ENCODE measurements at regions not wholly inside any gene's neighbourhood (a gene's known extent, or its start where the extent isn't known, plus 50 kb on each side); places are given as distances from the start of the nearest gene placed in this dataset.
"Not testable (repeated sequence)": the region's sequence is repeated elsewhere in the genome, so short reads cannot be mapped to it uniquely, and the experiment has no call there.

- no peak for DNase-seq
These were observed 172.8 kb upstream of the ZFP64 start for GRCh38 chr20:52364405-52364804.

GRCh38 chr20:52361650-52362049 is 170.1 kb upstream of the ZFP64 start:
- DNase-seq: no peak

GRCh38 chr20:52349806-52350205 is 158.2 kb upstream of the ZFP64 start:
- no peak for DNase-seq

GRCh38 chr20:52348434-52348833 is 156.9 kb upstream of the ZFP64 start:
- DNase-seq: no peak

- no peak for DNase-seq
These were observed 155.2 kb upstream of the ZFP64 start for GRCh38 chr20:52346797-52347196.

- no peak for DNase-seq
These were observed 151.3 kb upstream of the ZFP64 start for GRCh38 chr20:52342913-52343312.

GRCh38 chr20:52340036-52340634 is 148.6 kb upstream of the ZFP64 start:
- DNase-seq: no peak

GRCh38 chr20:52332649-52333250 is 141.2 kb upstream of the ZFP64 start:
- no peak for DNase-seq

- DNase-seq: no peak
These were observed 140.7 kb upstream of the ZFP64 start for GRCh38 chr20:52332230-52332629.

GRCh38 chr20:52331655-52332054 is 140.1 kb upstream of the ZFP64 start:
- DNase-seq: no peak

GRCh38 chr20:52321396-52321795 is 129.8 kb upstream of the ZFP64 start:
- DNase-seq: no peak

GRCh38 chr20:52318651-52319050 is 127.1 kb upstream of the ZFP64 start:
- no peak for DNase-seq

- no peak for DNase-seq
These were observed 121.9 kb upstream of the ZFP64 start for GRCh38 chr20:52313341-52313963.

GRCh38 chr20:52312132-52312729 is 120.7 kb upstream of the ZFP64 start:
- DNase-seq: peak in 4 of 5 experiments; percentile 5 to 79 (median 24)

GRCh38 chr20:52311209-52311794 is 119.7 kb upstream of the ZFP64 start:
- no peak for DNase-seq

GRCh38 chr20:52309181-52309580 is 117.6 kb upstream of the ZFP64 start:
- no peak for DNase-seq

- DNase-seq: peak in 1 of 5 experiments; percentile 55
These were observed 114.9 kb upstream of the ZFP64 start for GRCh38 chr20:52306477-52306876.

GRCh38 chr20:52305858-52306257 is 114.3 kb upstream of the ZFP64 start:
- peak in 1 of 5 experiments; percentile 93 for DNase-seq

GRCh38 chr20:52305024-52305645 is 113.6 kb upstream of the ZFP64 start:
- DNase-seq: no peak

- DNase-seq: peak in 1 of 5 experiments; percentile 14
These were observed 111.8 kb upstream of the ZFP64 start for GRCh38 chr20:52303281-52303950.

GRCh38 chr20:52302736-52303135 is 111.2 kb upstream of the ZFP64 start:
- DNase-seq: peak in 1 of 5 experiments; percentile 7

- not testable (repeated sequence) for DNase-seq
These were observed 110.5 kb upstream of the ZFP64 start for GRCh38 chr20:52302051-52302450.

Data from T-helper 2 cell (primary cell).